Endometrium (tissue), 2 donors: ENCODE measurements at regions not wholly inside any gene's neighbourhood (a gene's known extent, or its start where the extent isn't known, plus 50 kb on each side); places are given as distances from the start of the nearest gene placed in this dataset.
A peak's percentile ranks its signal among the peaks of the same experiment; 100 is the strongest.

Experiments used
- FAIRE-seq: peaks from 2 replicates; lab custom pipeline; 2012; peaks lifted over from hg19 to GRCh38; lab: Jason Lieb, UNC
- donor health status: control.
- donor health status: control.

DNA sequence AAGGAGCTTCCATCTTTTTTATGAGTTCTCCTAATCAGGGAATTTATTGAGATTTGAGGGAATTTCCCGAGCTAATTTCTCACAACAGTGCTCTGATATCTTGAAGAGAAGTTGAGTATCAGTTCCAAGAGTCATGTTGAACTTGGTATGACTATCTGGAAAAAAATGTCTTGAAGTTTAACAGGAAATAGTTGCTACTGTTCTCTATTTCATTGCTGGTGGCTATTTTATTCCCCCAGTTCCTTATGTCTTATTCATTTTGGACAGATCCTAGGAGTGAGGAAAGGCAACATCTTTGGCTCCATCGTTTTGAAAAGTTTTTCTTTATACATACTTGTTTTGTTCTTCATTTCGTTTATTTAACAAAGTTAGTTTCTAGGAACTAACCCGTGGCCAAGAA, 307.8 kb upstream of the AGTR1 start:
- no peak for FAIRE-seq

DNA sequence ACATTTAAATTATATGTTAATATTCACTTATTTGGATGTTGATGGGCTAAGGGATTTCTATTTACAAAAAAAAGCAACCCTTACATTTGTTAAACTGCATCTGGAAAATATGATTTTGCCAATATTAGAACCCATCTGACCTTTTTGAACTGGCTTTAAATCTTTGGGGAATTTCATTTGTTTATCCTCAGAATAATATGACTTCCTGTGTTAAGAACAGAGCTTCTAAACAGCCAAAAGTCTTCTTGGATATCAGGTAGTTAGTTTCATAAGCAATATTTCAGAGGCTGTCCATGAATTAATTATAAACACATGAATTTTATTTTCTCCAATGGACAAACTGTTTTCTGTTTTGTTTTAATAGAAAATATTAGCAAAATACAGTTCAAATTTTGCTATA, 301.9 kb upstream of the AGTR1 start:
- no peak for FAIRE-seq

DNA sequence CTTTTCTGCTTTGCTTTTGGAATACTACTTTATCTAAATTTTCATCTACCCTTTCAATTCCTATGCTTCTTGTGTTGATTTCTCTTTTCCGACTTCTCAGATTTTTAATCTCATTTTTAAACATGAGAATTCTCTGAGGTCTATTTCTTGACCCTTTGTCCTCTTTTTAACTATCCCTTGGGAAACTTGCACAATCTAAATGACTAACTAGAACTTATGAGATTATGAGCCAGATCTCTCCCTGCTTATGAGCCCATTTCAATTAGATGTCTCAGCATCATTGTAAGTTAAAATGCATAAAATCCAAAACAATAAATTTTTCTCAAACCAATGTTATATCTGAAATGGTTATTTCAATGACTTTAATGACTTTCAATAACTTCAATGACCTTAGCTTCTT, 296.9 kb upstream of the AGTR1 start:
- FAIRE-seq, result no peak

DNA sequence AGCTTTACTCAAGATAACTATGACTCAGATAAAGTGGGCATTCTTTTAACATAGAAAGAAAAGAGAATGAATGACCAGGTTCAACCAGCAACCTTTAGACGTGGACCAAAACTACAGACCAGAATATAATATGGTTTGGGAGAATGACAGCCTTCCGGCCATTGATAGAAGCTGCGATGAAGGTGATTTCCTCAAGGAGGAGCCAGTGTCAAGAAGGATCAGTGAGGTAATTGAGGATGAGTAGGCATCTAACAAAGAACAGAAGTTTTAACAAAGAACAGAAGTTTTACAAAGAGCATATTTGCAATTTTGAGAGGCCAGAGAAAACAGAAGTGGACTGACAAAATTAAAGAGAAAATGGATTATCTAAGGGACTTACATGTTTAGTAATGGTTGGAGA, 289.0 kb upstream of the AGTR1 start:
- no peak for FAIRE-seq

DNA sequence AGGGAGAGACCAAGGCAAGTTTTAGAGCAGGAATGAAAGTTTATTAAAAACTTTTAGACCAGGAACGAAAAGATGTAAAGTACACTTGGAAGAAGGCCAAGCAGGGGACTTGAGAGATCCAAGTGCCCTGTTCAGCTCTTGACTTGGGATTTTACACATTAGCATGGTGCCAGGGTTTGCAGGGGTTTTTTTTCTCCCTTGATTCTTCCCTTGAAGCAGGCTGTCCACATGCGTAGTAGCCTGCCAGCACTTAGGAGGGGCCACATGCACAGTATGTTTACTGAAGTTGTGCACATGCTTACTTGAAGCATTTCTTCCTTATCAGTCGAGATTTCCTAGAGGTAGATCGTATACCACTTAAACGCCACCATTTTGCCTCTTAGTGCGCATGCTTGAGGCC, 277.5 kb upstream of the AGTR1 start:
- no peak for FAIRE-seq

DNA sequence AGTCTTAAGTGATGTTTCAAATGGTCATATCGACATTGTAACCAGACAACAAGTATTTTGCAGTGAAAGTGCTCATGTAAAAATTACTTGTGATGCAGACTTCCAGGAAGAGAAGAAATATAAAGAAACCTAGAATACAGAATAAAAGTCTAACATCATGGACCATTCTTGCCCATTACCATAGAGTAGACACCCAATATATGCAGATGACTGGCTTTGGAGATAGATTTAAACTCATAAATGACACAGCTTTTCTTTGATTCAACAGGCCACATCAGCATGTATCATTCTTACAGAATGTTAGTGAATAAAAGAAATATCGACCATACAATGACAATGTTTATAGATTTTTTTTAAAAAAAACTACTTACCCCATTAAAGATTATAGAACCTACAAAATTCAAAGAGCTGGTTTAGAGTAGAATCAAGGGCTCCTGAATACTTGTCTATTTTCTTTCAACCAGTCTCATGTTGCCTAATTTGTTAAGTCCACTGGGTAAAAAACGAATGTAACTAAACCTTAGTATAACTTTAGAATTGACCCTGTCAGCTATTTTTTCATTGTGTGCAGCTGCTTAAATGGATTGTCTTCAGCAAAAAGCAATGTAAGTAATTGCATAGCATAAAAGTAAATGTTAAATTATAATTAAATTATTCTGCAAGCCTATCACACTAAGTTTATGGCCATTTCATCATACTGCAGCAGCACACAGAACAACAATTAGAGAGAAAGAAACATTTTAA, 268.7 kb upstream of the AGTR1 start:
- FAIRE-seq, result no peak

DNA sequence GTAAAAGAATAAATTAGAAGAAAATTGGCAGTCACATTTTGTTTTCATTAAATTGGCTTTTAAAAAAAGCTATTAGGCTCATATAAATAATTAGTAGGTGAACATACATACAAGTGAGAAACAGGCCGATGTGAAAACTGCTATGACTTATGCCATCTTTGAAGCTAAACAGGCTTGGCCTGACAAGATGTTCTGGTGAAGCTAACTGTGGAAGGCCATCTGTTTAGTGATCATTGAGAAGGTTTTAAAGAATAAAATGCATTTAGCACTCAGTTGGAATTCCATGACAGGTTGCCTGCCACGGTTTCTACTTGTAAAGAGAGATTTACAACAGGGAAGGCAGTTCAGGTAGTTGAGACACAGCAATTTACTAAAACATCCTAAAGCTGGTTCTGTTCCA, 264.0 kb upstream of the AGTR1 start:
- FAIRE-seq, result no peak

DNA sequence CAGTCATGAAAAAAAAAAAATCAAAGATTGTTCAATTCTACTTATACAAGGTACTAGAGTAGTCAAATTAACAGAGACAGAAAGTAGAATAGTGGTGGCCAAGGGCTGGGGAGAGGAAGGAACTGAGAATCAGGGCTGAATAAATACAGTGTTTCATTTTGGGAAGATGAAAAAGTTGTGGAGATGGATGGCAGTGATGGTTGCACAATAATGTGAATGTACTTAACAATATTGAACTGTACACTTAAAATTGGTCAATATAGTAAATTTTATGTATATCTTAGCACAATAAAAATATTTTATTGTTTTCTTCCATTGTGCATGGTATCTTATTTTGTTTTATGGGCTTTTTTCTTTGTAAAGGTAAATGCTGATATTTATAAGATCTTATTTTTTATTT, 262.2 kb upstream of the AGTR1 start:
- FAIRE-seq, result no peak

DNA sequence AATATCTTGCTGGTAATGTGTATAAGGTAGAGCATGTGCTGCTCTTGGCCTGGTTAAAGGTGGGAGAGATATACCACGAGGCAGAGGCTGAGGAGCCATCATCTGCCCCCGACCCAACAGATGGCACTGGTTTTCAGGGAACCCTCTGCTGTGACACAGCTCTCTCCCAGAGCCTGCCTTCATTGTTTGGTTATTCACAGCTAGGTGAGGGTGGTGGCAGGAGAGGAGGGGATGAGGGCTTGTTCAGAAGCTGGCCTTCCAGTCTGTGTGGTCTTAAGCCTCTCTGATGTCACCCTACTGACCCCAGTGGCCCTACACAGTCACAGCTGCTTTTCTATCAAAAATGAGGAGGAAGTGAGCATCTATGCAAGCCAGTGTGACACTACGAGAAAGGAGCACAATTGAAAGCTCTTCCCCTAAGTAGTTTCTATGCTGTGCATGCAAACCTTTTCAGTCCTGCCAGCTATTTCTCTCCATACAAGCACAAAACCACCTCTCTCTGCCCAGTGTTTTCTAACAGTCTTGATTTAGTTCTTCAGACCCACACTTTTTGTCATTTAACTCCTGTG, 258.4 kb upstream of the AGTR1 start:
- FAIRE-seq, result no peak

DNA sequence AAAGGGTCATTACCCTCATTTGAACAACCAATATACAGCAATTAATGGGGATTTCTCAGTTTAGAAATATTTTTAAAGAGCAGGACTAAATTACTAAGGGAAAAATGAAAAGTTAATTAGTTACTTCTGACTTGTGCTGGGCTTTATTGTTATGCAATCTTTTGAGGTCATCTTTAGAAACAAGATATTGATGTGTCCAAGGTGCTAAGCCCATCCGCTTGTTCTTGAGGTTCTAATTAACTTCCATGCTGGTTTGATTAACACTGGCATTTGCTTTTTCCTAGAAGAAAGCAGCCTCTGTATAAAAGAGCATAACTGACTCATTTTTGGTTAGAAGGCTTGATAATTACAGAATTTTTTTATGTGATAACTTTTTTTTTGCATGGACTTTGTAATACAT, 256.5 kb upstream of the AGTR1 start:
- FAIRE-seq, result no peak

DNA sequence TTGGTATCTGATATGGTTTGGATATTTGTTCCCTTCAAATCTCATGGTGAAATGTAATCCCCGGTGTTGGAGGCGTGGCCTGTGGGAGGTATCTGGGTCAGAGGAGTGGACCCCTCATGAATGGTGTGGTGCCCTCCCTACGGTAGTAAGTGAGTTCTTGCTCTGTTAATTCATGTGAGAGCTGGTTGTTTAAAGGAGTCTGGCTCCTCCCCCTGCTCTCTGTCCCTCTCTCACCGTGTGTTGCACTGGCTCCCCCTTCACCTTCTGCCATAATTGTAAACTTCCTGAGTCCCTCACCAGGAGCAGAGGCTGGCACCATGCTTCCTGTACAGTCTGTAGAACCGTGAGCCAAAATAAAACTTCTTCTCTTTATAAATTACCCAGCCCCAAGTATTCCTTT, 246.9 kb upstream of the AGTR1 start:
- FAIRE-seq, result no peak

DNA sequence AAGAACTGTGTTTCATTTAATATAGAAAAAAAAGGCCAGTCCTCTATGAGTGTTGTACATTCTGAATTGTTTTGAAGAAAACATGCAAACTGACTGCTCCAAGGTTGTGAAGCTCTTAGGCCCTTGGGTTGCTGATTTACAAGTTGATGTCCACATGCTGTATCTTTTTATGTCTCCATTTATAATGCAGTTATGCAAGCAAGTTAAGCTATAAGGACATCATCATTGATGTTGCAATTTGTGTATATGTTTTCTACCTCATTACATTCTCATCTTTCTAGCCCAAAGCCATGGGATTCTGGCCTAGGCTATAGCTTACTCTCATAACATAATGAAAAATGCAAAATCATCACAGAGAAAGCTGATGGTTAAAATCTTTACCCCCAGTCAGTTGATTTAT, 245.7 kb upstream of the AGTR1 start:
- FAIRE-seq, result no peak

DNA sequence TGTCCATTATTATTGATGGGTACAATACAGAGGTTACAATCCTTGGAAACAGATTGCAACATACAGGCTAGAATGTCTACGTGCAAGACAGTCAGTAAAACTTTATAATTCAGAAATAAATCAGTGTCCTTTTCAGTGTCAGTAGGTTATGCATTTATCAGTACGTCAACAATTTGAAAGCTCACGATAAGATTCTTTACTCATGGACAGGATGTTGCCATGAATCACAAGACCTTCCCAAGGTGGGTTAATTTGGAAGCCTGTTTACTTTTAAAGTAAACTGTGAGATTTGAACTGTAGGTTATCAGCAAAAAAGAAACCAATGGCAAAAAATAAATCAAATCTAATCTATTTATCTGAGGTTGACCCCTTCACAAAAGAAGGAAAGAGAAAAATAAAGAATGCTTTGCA, 243.9 kb upstream of the AGTR1 start:
- no peak for FAIRE-seq

DNA sequence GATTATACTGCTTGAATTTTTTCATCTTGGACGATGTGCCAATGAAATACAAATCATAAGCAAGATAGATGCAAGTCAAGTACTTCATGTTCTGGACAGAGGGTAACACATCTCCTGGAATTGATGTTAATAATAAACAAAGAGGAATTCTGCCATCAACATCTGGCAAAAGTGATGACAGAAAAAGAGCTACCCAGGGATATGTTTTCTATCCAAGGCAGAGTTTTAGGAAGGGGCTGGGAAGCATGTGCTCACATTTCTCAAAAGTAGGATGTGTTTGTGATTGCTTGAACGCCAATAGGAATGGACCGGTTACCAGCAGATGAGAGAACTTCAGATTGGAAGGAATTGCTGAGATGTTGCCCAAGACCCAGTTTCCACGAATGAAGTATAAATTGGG, 242.6 kb upstream of the AGTR1 start:
- FAIRE-seq, result no peak

DNA sequence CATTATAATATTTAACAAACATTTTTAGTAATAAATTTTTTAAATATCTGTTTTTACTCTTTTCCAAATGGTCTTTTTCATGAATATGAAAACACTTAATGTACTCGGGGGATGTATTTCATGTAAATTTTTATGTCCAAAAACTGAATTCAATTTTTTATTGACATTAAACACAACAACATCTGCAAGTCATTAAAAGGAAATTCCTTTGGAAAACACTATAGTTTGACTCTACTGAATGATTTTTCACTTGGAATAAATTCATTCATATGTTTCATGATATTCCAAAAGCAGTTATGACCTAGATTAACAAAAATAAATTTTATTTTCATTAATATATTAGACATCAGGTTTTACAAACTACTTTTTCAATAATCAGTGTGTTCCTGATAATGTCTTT, 239.8 kb upstream of the AGTR1 start:
- FAIRE-seq, result peak; percentile 73

DNA sequence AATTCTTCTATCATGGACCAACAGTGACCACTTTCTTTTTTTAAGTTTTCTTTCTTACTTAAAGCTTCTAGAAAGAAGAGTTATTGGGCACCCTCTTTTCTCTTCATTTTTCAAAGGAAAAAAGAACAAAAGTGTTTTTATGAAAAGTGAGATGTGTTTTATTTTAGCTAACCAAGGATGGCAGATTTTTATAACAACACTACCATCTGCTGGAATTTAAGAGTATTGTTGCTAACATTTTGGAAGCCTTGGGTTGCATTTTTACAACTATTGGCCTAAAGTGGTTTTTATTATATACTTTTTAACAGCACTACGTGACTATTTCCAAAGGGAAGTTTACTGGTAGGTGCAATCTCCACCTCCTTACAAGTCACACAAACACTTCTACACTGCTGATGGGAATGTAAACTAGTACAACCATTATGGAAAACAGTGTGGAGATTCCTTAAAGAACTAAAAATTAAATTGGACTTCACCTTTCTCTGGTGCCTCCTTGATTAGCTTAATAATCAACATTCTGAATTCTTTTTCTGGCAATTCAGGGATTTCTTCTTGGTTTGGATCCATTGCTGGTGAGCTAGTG, 237.7 kb upstream of the AGTR1 start:
- FAIRE-seq, result no peak

DNA sequence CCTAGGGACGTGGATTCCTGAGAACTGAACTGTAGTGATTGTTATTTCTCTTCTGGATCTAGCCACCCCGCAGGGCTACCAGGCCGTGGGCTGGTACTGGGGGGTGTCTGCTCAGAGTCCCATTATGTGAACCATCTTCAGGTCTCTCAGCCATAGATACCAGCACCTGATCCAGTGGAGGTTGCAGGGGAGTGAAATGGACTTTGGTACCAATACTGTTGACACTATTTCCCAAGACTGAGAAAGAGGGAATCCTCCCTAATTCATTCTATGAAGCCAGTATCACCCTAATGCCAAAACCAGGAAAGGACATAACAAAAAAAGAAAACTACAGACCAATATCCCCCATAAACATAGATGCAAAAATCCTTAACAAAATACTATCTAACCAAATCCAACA, 237.0 kb upstream of the AGTR1 start:
- no peak for FAIRE-seq

DNA sequence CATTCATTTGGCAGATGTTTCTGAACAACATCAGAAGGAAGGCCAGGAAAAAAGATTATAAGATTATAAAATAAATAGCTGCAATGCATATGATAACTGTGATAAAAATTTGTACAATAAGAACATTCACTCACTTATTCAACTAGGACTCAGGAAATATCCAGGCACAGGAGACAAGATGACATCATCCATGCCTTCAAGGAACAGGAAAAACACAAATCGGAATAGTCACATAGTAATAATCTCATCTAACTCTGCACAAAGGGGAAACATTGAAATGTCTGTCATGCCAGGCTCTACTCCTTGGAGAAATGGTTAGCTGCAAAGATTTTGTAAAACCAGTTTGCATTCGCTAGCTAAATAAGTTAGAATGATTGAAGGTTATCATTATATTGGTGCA, 233.5 kb upstream of the AGTR1 start:
- no peak for FAIRE-seq

DNA sequence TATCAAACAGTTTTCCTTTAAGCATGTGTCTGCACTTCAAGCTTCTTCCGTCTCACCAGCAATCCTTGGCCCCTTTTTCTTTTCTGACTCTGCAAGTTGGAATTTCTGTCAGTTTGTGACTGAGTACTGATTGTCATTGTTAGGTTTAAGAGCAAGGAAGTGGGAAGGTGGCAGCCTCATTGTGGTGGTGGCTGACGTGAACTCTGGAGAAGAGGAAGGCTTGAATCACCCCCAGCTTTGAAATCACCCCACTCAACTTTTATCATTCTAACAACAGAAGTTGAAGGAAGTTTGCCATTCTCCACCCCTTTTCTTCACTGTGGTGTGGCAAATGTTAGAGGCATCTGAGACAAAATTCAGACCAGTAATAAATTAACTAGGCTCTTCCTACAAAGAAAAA, 231.6 kb upstream of the AGTR1 start:
- FAIRE-seq, result no peak

DNA sequence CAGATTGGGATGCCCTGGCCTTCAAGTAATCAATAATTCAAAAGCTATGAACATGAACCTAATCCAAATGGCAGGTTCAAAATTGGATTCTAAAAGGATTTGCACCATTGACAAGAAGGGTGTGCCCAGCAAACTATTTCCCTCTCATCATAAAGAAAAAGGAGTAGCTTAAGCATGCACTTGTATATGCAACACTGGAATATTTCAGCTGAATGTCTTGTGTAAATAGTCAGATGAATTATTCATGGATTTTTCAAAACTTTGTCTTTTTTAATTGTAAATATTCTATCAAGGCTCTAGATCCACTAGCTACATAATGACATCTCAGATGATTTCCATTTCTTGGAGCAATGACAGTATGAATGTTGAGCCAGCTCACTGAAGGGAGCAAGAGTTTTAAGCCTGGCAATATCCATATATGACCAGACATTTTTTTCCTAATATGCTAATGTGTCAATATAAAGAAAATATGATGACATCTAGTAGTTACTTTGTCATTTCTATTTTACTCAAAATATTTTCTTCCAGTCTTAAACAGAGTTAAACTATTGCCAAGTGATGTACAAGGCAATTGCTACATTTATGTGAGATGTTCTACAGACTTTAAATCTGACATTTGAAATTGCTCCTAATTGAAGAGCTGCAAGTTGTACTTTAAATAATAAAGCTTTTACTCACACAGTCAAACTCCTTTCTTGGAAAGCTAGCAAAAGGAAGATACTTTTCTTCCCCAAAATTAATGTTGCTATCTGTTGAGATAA, 230.5 kb upstream of the AGTR1 start:
- FAIRE-seq, result no peak

DNA sequence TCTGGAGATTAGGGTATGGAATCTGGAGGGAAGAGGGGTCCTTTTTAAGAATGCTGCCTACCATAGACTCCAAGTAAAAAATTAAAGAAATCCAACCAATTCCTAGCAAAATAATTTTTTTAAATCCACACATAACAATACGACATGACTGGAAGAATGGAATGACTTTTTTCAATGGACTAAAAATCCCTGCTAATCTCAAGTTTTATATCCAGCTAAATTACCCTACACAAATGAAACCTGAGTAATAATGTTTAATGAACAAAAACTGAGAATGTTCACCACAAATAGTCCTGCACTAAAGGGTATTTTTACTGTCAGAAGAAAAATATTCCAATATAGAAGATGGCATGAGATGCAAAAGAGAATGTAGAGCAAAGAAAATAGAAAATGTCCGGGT, 220.3 kb upstream of the AGTR1 start:
- FAIRE-seq, result no peak

DNA sequence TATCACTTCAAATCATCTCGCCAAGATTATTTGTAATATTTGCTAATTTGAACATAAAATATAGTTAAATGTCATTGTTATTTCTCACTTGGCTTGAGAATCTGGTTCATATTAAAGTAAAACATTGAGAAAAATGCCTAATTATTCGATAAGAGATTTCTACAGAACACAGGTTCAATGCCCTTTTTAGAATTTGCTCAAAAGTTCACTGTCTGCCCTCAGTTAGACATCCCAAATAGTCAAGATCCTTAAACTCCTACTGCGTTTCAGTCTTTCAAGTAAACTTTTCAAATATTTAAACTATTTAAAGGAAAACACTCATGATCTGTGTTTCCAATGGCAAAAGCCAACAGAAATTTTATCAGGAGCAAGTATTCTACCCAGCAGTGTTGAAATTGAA, 204.1 kb upstream of the AGTR1 start:
- no peak for FAIRE-seq

DNA sequence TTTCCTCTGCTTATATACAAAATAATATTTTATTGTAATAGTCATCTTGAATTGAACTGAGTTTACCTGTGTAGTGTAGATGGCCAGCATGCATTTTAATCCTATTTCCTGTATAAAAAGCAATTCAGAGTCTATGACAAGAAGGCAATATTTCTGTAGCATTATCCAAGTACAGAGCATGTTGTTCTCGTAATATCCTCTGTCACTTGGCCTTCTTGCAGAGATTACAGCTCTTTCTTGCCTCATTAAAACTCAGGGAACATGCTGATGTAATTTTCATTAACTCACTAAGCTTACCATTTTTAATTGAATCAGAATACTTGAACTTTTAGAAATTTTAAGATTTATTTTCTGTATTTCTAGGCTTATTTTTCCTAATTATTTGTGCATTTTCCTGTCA, 203.3 kb upstream of the AGTR1 start:
- FAIRE-seq, result no peak
